ENCODE measurements at regions not wholly inside any gene's neighbourhood (a gene's known extent, or its start where the extent isn't known, plus 50 kb on each side); places are given as distances from the start of the nearest gene placed in this dataset.
"Not testable (repeated sequence)": the region's sequence is repeated elsewhere in the genome, so short reads cannot be mapped to it uniquely, and the experiment has no call there.

GRCh38 chr12:9449181-9449580, 158.5 kb downstream of the KLRB1 start:
- no peak for DNase-seq

GRCh38 chr12:9448648-9449047, 159.1 kb downstream of the KLRB1 start:
- peak; percentile 53 for DNase-seq

GRCh38 chr12:9447791-9448614, 159.7 kb downstream of the KLRB1 start:
- peak; percentile 92 for DNase-seq

- not testable (repeated sequence) for DNase-seq
Observed at GRCh38 chr12:9446883-9447761, 160.6 kb downstream of the KLRB1 start.

GRCh38 chr12:9440428-9440827, 167.3 kb downstream of the KLRB1 start:
- not testable (repeated sequence) for DNase-seq

- DNase-seq, result not testable (repeated sequence)
Observed at GRCh38 chr12:9435682-9436081, 172.0 kb downstream of the KLRB1 start.

GRCh38 chr12:9430385-9430784, 177.3 kb downstream of the KLRB1 start:
- not testable (repeated sequence) for DNase-seq

- DNase-seq, result not testable (repeated sequence)
Observed at GRCh38 chr12:9428856-9429255, 178.9 kb downstream of the KLRB1 start.

GRCh38 chr12:9425429-9425828, 182.3 kb downstream of the KLRB1 start:
- not testable (repeated sequence) for DNase-seq

GRCh38 chr12:9424175-9424740, 183.5 kb downstream of the KLRB1 start:
- not testable (repeated sequence) for DNase-seq

GRCh38 chr12:9422689-9423088, 185.0 kb downstream of the KLRB1 start:
- not testable (repeated sequence) for DNase-seq

- not testable (repeated sequence) for DNase-seq
Observed at GRCh38 chr12:9421520-9422086, 186.1 kb downstream of the KLRB1 start.

- not testable (repeated sequence) for DNase-seq
Observed at GRCh38 chr12:9420817-9421519, 186.7 kb downstream of the KLRB1 start.

- not testable (repeated sequence) for DNase-seq
Observed at GRCh38 chr12:9418669-9419041, 189.1 kb downstream of the KLRB1 start.

- DNase-seq, result not testable (repeated sequence)
Observed at GRCh38 chr12:9417947-9418668, 189.6 kb downstream of the KLRB1 start.

- DNase-seq, result not testable (repeated sequence)
Observed at GRCh38 chr12:9417341-9417740, 190.4 kb downstream of the KLRB1 start.

- DNase-seq, result not testable (repeated sequence)
Observed at GRCh38 chr12:9416346-9416745, 191.4 kb downstream of the KLRB1 start.

- DNase-seq, result not testable (repeated sequence)
Observed at GRCh38 chr12:9415898-9416297, 191.8 kb downstream of the KLRB1 start.

- DNase-seq, result not testable (repeated sequence)
Observed at GRCh38 chr12:9413862-9414261, 193.9 kb downstream of the KLRB1 start.

- peak; percentile 45 for DNase-seq
Observed at GRCh38 chr12:9412459-9412858, 195.3 kb downstream of the KLRB1 start.

GRCh38 chr12:9411616-9412268, 196.0 kb downstream of the KLRB1 start:
- peak; percentile 75 for DNase-seq

All from NCI-H774 (cell line).